ENCODE measurements at regions not wholly inside any gene's neighbourhood (a gene's known extent, or its start where the extent isn't known, plus 50 kb on each side); places are given as distances from the start of the nearest gene placed in this dataset.

GRCh38 chr9:83166372-83166771, 103.4 kb upstream of the RASEF start:
- TF ChIP-seq, protein P1, sequence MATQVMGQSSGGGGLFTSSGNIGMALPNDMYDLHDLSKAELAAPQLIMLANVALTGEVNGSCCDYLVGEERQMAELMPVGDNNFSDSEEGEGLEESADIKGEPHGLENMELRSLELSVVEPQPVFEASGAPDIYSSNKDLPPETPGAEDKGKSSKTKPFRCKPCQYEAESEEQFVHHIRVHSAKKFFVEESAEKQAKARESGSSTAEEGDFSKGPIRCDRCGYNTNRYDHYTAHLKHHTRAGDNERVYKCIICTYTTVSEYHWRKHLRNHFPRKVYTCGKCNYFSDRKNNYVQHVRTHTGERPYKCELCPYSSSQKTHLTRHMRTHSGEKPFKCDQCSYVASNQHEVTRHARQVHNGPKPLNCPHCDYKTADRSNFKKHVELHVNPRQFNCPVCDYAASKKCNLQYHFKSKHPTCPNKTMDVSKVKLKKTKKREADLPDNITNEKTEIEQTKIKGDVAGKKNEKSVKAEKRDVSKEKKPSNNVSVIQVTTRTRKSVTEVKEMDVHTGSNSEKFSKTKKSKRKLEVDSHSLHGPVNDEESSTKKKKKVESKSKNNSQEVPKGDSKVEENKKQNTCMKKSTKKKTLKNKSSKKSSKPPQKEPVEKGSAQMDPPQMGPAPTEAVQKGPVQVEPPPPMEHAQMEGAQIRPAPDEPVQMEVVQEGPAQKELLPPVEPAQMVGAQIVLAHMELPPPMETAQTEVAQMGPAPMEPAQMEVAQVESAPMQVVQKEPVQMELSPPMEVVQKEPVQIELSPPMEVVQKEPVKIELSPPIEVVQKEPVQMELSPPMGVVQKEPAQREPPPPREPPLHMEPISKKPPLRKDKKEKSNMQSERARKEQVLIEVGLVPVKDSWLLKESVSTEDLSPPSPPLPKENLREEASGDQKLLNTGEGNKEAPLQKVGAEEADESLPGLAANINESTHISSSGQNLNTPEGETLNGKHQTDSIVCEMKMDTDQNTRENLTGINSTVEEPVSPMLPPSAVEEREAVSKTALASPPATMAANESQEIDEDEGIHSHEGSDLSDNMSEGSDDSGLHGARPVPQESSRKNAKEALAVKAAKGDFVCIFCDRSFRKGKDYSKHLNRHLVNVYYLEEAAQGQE (IDR thresholded peaks at IDR 0.05; ENCODE audit: low read depth): no peak
- TF ChIP-seq NFIC (IDR thresholded peaks at IDR 0.05) (no peak), EP300 (IDR thresholded peaks at IDR 0.05; ENCODE audit: borderline replicate concordance) (no peak), MAX (IDR thresholded peaks at IDR 0.05) (peak; percentile 39; the same call in 1 of the 2 replicates), CEBPB (IDR thresholded peaks at IDR 0.05) (no peak), CREB1 (IDR thresholded peaks at IDR 0.05; ENCODE audit: low read depth) (0 out of 2 replicates have a peak, but pooled peaks have one; percentile 41)
